PC-3 (cell line): ENCODE measurements at regions not wholly inside any gene's neighbourhood (a gene's known extent, or its start where the extent isn't known, plus 50 kb on each side); places are given as distances from the start of the nearest gene placed in this dataset.
A peak's percentile ranks its signal among the peaks of the same experiment; 100 is the strongest.

Experiments used
- ATAC-seq: fragments of 200-7000 bp; cut with Tn5 transposase; 2 replicates; pipeline ENCODE4 v1.9.1; 2020; ENCODE audit warnings: mild to moderate bottlenecking, moderate library complexity
- BruUV-seq: library from RNA; stranded (reverse); fragments of 400-500 nt; replicated peaks from 2 replicates; lab custom pipeline; 2021; lab: Mats Ljungman, UMichigan
- CTCF ChIA-PET: fragments of 300-600 bp; sonication (Branson Sonifier 250); formaldehyde crosslinking; loops from one replicate; lab custom pipeline; 2022; ENCODE audit warnings: antibody characterized with exemption; lab: Charles Lee
- POLR2A ChIA-PET: fragments of 300-600 bp; sonication (Branson Sonifier 250); formaldehyde crosslinking; loops from one replicate; lab custom pipeline; 2022; ENCODE audit warnings: antibody characterized with exemption; ENCODE audit not compliant: unreplicated experiment; lab: Charles Lee
- DNase-seq: peaks from one replicate; pipeline ENCODE4 v3.0.0-alpha.2; 2015
- H2AFZ ChIP-seq: fragments of 300-600 bp; sonication (generic); 2 replicates; pipeline ENCODE4 v1.6.0; 2016; ENCODE audit warnings: antibody characterized with exemption, low read length
- H3F3A ChIP-seq: fragments of 300-600 bp; sonication (generic); one replicate; pipeline ENCODE4 v1.6.0; 2017; ENCODE audit warnings: antibody characterized with exemption, low read length, control low read depth, mild to moderate bottlenecking; ENCODE audit not compliant: unreplicated experiment
- H3K27ac ChIP-seq: fragments of 300-600 bp; sonication (generic); 2 replicates; pipeline ENCODE4 v1.5.1; 2016; ENCODE audit warnings: mild to moderate bottlenecking, low read length
- H3K27me3 ChIP-seq: fragments of 300-600 bp; sonication (generic); 2 replicates; pipeline ENCODE4 v1.6.1; 2016; ENCODE audit warnings: low read length, mixed read lengths
- H3K36me3 ChIP-seq: fragments of 300-600 bp; sonication (generic); 2 replicates; pipeline ENCODE4 v1.6.1; 2016; ENCODE audit warnings: low read depth, mixed run types, low read length, mixed read lengths
- H3K4me1 ChIP-seq: fragments of 300-600 bp; sonication (generic); 2 replicates; pipeline ENCODE4 v1.5.1; 2016; ENCODE audit warnings: low read length; ENCODE audit not compliant: insufficient read depth
- H3K4me2 ChIP-seq: fragments of 300-600 bp; sonication (generic); 2 replicates; pipeline ENCODE4 v1.6.0; 2016; ENCODE audit warnings: low read length
- H3K4me3 ChIP-seq: fragments of 300-600 bp; sonication (generic); 2 replicates; pipeline ENCODE4 v1.5.1; 2016; ENCODE audit warnings: mild to moderate bottlenecking, low read length, mixed read lengths
- H3K79me2 ChIP-seq: fragments of 300-600 bp; sonication (generic); 2 replicates; pipeline ENCODE4 v1.6.1; 2017; ENCODE audit warnings: low read length, mixed read lengths
- H3K9ac ChIP-seq: fragments of 300-600 bp; sonication (generic); 2 replicates; pipeline ENCODE4 v1.6.0; 2016; ENCODE audit warnings: mild to moderate bottlenecking, low read length
- H3K9me2 ChIP-seq: fragments of 300-600 bp; sonication (generic); replicated peaks from 2 replicates; pipeline ENCODE4 v1.6.1; 2016; ENCODE audit warnings: mixed run types, low read length, mixed read lengths
- H3K9me3 ChIP-seq: fragments of 300-600 bp; sonication (generic); 2 replicates; pipeline ENCODE4 v1.6.1; 2016; ENCODE audit warnings: low read length, mixed read lengths
- H4K20me1 ChIP-seq: fragments of 300-600 bp; sonication (generic); 2 replicates; pipeline ENCODE4 v1.6.1; 2016; ENCODE audit warnings: low read length, mixed read lengths
- CTCF ChIP-seq: fragments of 300-600 bp; sonication (generic); conservative IDR thresholded peaks from 2 replicates; pipeline ENCODE4 v1.5.1; 2017; ENCODE audit warnings: antibody characterized with exemption, low read depth, mild to moderate bottlenecking, low read length
- EZH2 ChIP-seq: fragments of 300-600 bp; sonication (generic); IDR thresholded peaks from one replicate; pipeline ENCODE4 v1.6.1; 2017; ENCODE audit warnings: antibody characterized with exemption, mild to moderate bottlenecking, low read length; ENCODE audit not compliant: unreplicated experiment
- EZH2phosphoT487 ChIP-seq: fragments of 300-600 bp; sonication (generic); IDR thresholded peaks from 2 replicates; pipeline ENCODE4 v1.6.1; 2018; ENCODE audit warnings: mild to moderate bottlenecking, antibody characterized with exemption, low read length, borderline replicate concordance
- intact Hi-C: fragments of 100-400 bp; cut with micrococcal nuclease; formaldehyde crosslinking; loops from 2 replicates; pipeline ENCODE4 v1.9.0; 2023

GRCh38 chr13:62684359-62684758 lies 1268.7 kb upstream of the PCDH20 start:
- Histone ChIP-seq H3K27me3 (no peaks in the 10 kb centered on the region), H3K4me3 (no peak overlapping the region), H3K9ac (no peak overlapping the region), H3K36me3 (no peaks in the 10 kb centered on the region), H2AFZ (no peak overlapping the region), H3K27ac (no peak overlapping the region), H3K79me2 (no peaks in the 10 kb centered on the region), H4K20me1 (no peaks in the 10 kb centered on the region), H3K9me3 (no peaks in the 10 kb centered on the region), H3K4me1 (peaks cover 12% of the 10 kb centered on the region), H3K4me2 (peak overlapping the region; percentile 39; the same call in 1 of the 2 replicates), H3K9me2 (no peaks in the 10 kb centered on the region), H3F3A (no peaks in the 10 kb centered on the region)
- TF ChIP-seq CTCF (no peak), EZH2 (no peak), EZH2phosphoT487 (no peak)
- DNase-seq, result no peak
- peak; percentile 31 for ATAC-seq
- ChIA-PET POLR2A (no interaction called here), CTCF (no interaction called here)
- intact Hi-C loops, result no loop called here
- no TSS peak for BruUV-seq

GRCh38 chr13:62682788-62683187 lies 1267.1 kb upstream of the PCDH20 start:
- Histone ChIP-seq H3K4me2 (no peak overlapping the region), H2AFZ (no peak overlapping the region), H3K9ac (no peak overlapping the region), H3K9me2 (no peaks in the 10 kb centered on the region), H3F3A (no peaks in the 10 kb centered on the region), H3K9me3 (no peaks in the 10 kb centered on the region), H3K4me3 (no peak overlapping the region), H4K20me1 (no peaks in the 10 kb centered on the region), H3K4me1 (peaks cover 12% of the 10 kb centered on the region), H3K27ac (no peak overlapping the region), H3K36me3 (no peaks in the 10 kb centered on the region), H3K79me2 (no peaks in the 10 kb centered on the region), H3K27me3 (no peaks in the 10 kb centered on the region)
- ATAC-seq (peak; percentile 68), DNase-seq (peak; percentile 37)
- ChIA-PET CTCF (no interaction called here), POLR2A (no interaction called here)
- intact Hi-C loops, result no loop called here
- no peak for TF ChIP-seq EZH2
- no peak for TF ChIP-seq EZH2phosphoT487
- no peak for TF ChIP-seq CTCF
- no TSS peak for BruUV-seq

DNA sequence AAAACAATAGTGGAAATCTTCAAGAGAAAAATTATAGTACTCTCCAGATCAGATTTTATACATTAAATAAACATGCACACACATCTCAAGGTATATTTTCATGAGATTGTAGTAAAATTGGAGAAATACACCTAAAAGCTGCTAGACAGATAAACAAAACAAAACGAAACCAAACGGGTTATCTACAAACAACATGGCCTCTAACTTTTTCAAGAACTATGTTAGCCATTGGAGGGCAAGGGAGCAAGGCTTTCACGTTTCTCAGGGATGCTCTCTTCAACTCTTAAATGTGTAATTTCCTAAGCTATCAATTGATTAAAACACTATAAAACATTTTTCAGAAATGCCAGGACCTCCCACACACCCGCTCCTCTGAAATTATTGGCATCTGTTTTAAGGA lies 1262.4 kb upstream of the PCDH20 start:
- BruUV-seq, result no TSS peak
- intact Hi-C loops, result no loop called here
- POLR2A ChIA-PET, result no interaction called here
- peak overlapping the region; percentile 48; the same call in 1 of the 2 replicates for H2AFZ ChIP-seq
- H3K27me3 ChIP-seq, result no peaks in the 10 kb centered on the region
- H3K9me3 ChIP-seq, result no peaks in the 10 kb centered on the region
- no peaks in the 10 kb centered on the region for H3K9me2 ChIP-seq
- no peak for ATAC-seq
- DNase-seq, result no peak
- H3K4me3 ChIP-seq, result no peak overlapping the region
- no peaks in the 10 kb centered on the region for H3K36me3 ChIP-seq
- no peaks in the 10 kb centered on the region for H4K20me1 ChIP-seq
- 0 out of 2 replicates have a peak, but pooled peaks cover 4% of the 10 kb centered on the region for H3K4me1 ChIP-seq
- no peaks in the 10 kb centered on the region for H3K79me2 ChIP-seq
- TF ChIP-seq EZH2phosphoT487 (no peak), EZH2 (no peak), CTCF (no peak)
- CTCF ChIA-PET, result no interaction called here
- no peak overlapping the region for H3K9ac ChIP-seq
- no peaks in the 10 kb centered on the region for H3F3A ChIP-seq
- H3K4me2 ChIP-seq, result no peak overlapping the region
- H3K27ac ChIP-seq, result no peak overlapping the region
